Breast epithelium (tissue), 4 donors: ENCODE measurements at regions not wholly inside any gene's neighbourhood (a gene's known extent, or its start where the extent isn't known, plus 50 kb on each side); places are given as distances from the start of the nearest gene placed in this dataset.

Experiments
- DNase-seq, 2 donors: peaks; one replicate each; pipeline ENCODE4 v3.0.0-alpha.2; 2019; ENCODE audit warnings: low spot score in 2 of 2
- H3K27ac ChIP-seq, 2 donors: fragments of 200-600 bp; sonication (generic) in 1 of 2; one replicate each; pipeline ENCODE4 v1.5.1; 2016 to 2019; ENCODE audit warnings: mild to moderate bottlenecking in 1 of 2
- H3K27me3 ChIP-seq, 2 donors: fragments of 200-600 bp; sonication (generic) in 1 of 2; one replicate each; pipeline versions ENCODE4 v1.5.1 to v1.6.0; 2017 to 2019; ENCODE audit warnings: control low read depth in 1 of 2, mild to moderate bottlenecking in 1 of 2
- H3K36me3 ChIP-seq: fragments of 200-600 bp; one replicate; pipeline ENCODE4 v1.5.1; 2019
- H3K4me1 ChIP-seq, 2 donors: fragments of 200-600 bp; sonication (generic); one replicate each; pipeline ENCODE4 v1.5.1; 2016 to 2019; ENCODE audit warnings: control low read depth in 1 of 2
- H3K4me3 ChIP-seq, 3 donors: fragments of 200-600 bp; sonication (generic); 1 replicate in 2 of 3; 2 replicates in 1 of 3; pipeline ENCODE4 v1.5.1; 2016 to 2019; ENCODE audit warnings: mild to moderate bottlenecking in 3 of 3, moderate library complexity in 2 of 3
- H3K9me3 ChIP-seq, 2 donors: fragments of 200-600 bp; sonication (generic) in 1 of 2; one replicate each; pipeline ENCODE4 v1.5.1; 2016 to 2019; ENCODE audit warnings: control low read depth in 1 of 2
- POLR2A ChIP-seq: fragments of 450-650 bp; IDR thresholded peaks from one replicate; pipeline ENCODE4 v1.6.1; 2016; ENCODE audit warnings: antibody characterized with exemption, mild to moderate bottlenecking, moderate library complexity
- POLR2AphosphoS5 ChIP-seq, 3 donors: sonication (generic); formaldehyde crosslinking; IDR thresholded peaks; one replicate each; pipeline ENCODE4 v1.6.1; 2017; ENCODE audit warnings: antibody characterized with exemption in 3 of 3
- intact Hi-C: fragments of 100-400 bp; cut with DNase I; formaldehyde crosslinking; loops from one replicate; pipeline ENCODE4 v1.15.1; 2023; ENCODE audit warnings: low total_unique reads
- TF ChIP-seq, protein P1 (sequence below), 3 donors: fragments of 450-650 bp; IDR thresholded peaks; one replicate each; pipeline ENCODE4 v1.5.1; 2016 to 2017; ENCODE audit warnings: antibody characterized with exemption in 3 of 3, mild to moderate bottlenecking in 3 of 3, moderate library complexity in 3 of 3

GRCh38 chr9:23321049-23321448 lies 505.0 kb downstream of the ELAVL2 start:
- H3K9me3 ChIP-seq: no peaks in the 10 kb centered on the region
- no peaks in the 10 kb centered on the region for H3K36me3 ChIP-seq
- H3K27ac ChIP-seq: no peak overlapping the region
- intact Hi-C loops: no loop called here
- no peaks in the 10 kb centered on the region for H3K4me1 ChIP-seq
- TF ChIP-seq POLR2A: no peak
- no peak for TF ChIP-seq POLR2AphosphoS5 (IDR thresholded peaks at IDR 0.05)
- TF ChIP-seq, protein P1, sequence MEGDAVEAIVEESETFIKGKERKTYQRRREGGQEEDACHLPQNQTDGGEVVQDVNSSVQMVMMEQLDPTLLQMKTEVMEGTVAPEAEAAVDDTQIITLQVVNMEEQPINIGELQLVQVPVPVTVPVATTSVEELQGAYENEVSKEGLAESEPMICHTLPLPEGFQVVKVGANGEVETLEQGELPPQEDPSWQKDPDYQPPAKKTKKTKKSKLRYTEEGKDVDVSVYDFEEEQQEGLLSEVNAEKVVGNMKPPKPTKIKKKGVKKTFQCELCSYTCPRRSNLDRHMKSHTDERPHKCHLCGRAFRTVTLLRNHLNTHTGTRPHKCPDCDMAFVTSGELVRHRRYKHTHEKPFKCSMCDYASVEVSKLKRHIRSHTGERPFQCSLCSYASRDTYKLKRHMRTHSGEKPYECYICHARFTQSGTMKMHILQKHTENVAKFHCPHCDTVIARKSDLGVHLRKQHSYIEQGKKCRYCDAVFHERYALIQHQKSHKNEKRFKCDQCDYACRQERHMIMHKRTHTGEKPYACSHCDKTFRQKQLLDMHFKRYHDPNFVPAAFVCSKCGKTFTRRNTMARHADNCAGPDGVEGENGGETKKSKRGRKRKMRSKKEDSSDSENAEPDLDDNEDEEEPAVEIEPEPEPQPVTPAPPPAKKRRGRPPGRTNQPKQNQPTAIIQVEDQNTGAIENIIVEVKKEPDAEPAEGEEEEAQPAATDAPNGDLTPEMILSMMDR (IDR thresholded peaks at IDR 0.05): no peak
- DNase-seq: no peak
- H3K27me3 ChIP-seq: no peaks in the 10 kb centered on the region
- no peak overlapping the region for H3K4me3 ChIP-seq

DNA sequence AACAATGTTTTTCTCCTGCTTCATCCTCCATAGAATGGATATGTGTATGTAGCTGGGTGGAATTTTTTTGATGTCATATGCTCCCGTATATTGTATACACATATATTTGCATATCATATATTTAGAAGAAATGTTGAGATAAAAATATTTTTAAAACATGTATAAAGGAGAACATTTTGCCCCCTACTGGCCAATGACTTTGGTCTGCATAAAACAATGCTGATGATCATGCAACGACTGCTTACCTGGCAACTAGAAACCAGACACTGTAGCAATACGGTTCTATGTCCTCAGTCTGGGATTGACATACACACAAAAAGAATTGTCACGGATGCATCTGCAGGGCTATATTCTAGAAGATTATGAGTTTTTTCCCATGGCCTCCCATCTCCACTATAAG lies 503.6 kb downstream of the ELAVL2 start:
- intact Hi-C loops: no loop called here
- TF ChIP-seq, protein P1 (IDR thresholded peaks at IDR 0.05): no peak
- no peak for TF ChIP-seq POLR2A
- no peak for TF ChIP-seq POLR2AphosphoS5 (IDR thresholded peaks at IDR 0.05)
- H3K4me3 ChIP-seq: no peak overlapping the region
- H3K4me1 ChIP-seq: no peaks in the 10 kb centered on the region
- H3K36me3 ChIP-seq: no peaks in the 10 kb centered on the region
- H3K9me3 ChIP-seq: no peaks in the 10 kb centered on the region
- no peak overlapping the region for H3K27ac ChIP-seq
- H3K27me3 ChIP-seq: no peaks in the 10 kb centered on the region
- no peak for DNase-seq

DNA sequence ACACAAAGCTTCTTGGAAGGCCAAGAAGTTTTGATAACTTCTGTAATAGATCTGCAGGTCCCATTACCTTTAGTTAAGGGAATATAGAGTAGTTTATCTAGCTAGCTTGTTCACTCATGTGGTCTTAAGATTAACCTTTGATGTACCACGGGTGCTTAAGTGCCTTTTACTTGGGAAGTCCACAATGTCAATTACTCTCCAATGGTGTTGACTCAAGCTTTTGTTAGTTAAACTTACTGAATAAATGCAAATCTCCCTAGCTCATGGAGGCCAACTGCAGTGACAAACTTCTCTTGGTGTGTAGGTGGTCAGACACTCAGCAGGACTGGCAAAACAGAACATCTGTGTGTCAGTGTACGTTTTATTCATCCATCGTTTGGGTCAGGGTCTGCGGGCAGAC lies 501.5 kb downstream of the ELAVL2 start:
- intact Hi-C loops: no loop called here
- DNase-seq: no peak
- TF ChIP-seq POLR2A (no peak), POLR2AphosphoS5 (IDR thresholded peaks at IDR 0.05) (no peak)
- TF ChIP-seq, protein P1 (IDR thresholded peaks at IDR 0.05): no peak

GRCh38 chr9:23326597-23326996 lies 499.4 kb downstream of the ELAVL2 start:
- Histone ChIP-seq H3K27me3 (no peaks in the 10 kb centered on the region), H3K4me3 (no peak overlapping the region), H3K4me1 (no peaks in the 10 kb centered on the region), H3K9me3 (peaks cover 10% of the 10 kb centered on the region in 2 donors), H3K36me3 (no peaks in the 10 kb centered on the region), H3K27ac (no peak overlapping the region)
- no peak for DNase-seq
- intact Hi-C loops: no loop called here
- TF ChIP-seq, protein P1 (IDR thresholded peaks at IDR 0.05): no peak
- no peak for TF ChIP-seq POLR2A
- no peak for TF ChIP-seq POLR2AphosphoS5 (IDR thresholded peaks at IDR 0.05)

More for the DNA sequence above, 501.5 kb downstream of the ELAVL2 start:
- Histone ChIP-seq H3K27me3 (no peaks in the 10 kb centered on the region), H3K4me3 (no peak overlapping the region), H3K4me1 (no peaks in the 10 kb centered on the region), H3K27ac (no peak overlapping the region), H3K36me3 (no peaks in the 10 kb centered on the region), H3K9me3 (no peaks in the 10 kb centered on the region)

GRCh38 chr9:23341346-23341745 lies 484.7 kb downstream of the ELAVL2 start:
- Histone ChIP-seq H3K4me3 (no peak overlapping the region), H3K4me1 (no peaks in the 10 kb centered on the region), H3K27me3 (no peaks in the 10 kb centered on the region), H3K36me3 (no peaks in the 10 kb centered on the region), H3K9me3 (no peaks in the 10 kb centered on the region), H3K27ac (no peak overlapping the region)
- no peak for TF ChIP-seq POLR2A
- TF ChIP-seq, protein P1 (IDR thresholded peaks at IDR 0.05): no peak
- no peak for DNase-seq
- intact Hi-C loops: no loop called here
